HG03354 (cell line): ENCODE measurements at regions not wholly inside any gene's neighbourhood (a gene's known extent, or its start where the extent isn't known, plus 50 kb on each side); places are given as distances from the start of the nearest gene placed in this dataset.

ENCODE experiments used
- ATAC-seq: cut with Tn5 transposase; IDR thresholded peaks from one replicate; pipeline ENCODE4 v1.9.1; 2021; ENCODE audit warnings: mild to moderate bottlenecking; ENCODE audit not compliant: unreplicated experiment, poor library complexity, severe bottlenecking

GRCh38 chr3:59319442-59319841 is 269.6 kb upstream of the CFAP20DC start:
- ATAC-seq: no peak

- no peak for ATAC-seq
Measured at GRCh38 chr3:59318881-59319280, 269.1 kb upstream of the CFAP20DC start.

GRCh38 chr3:59317386-59317785 is 267.6 kb upstream of the CFAP20DC start:
- ATAC-seq: no peak

- no peak for ATAC-seq
Measured at GRCh38 chr3:59316688-59317275, 267.0 kb upstream of the CFAP20DC start.

- peak; percentile 76 for ATAC-seq
Measured at GRCh38 chr3:59313365-59313764, 263.5 kb upstream of the CFAP20DC start.

GRCh38 chr3:59311231-59311630 is 261.4 kb upstream of the CFAP20DC start:
- ATAC-seq: no peak

- no peak for ATAC-seq
Measured at GRCh38 chr3:59310736-59311135, 260.9 kb upstream of the CFAP20DC start.

GRCh38 chr3:59308684-59309083 is 258.9 kb upstream of the CFAP20DC start:
- ATAC-seq: no peak

GRCh38 chr3:59308001-59308400 is 258.2 kb upstream of the CFAP20DC start:
- ATAC-seq: no peak

- ATAC-seq: no peak
Measured at GRCh38 chr3:59306436-59306835, 256.6 kb upstream of the CFAP20DC start.

GRCh38 chr3:59304296-59304695 is 254.5 kb upstream of the CFAP20DC start:
- ATAC-seq: no peak

GRCh38 chr3:59303452-59303851 is 253.6 kb upstream of the CFAP20DC start:
- no peak for ATAC-seq

- no peak for ATAC-seq
Measured at GRCh38 chr3:59302442-59302841, 252.6 kb upstream of the CFAP20DC start.

GRCh38 chr3:59300733-59301132 is 250.9 kb upstream of the CFAP20DC start:
- ATAC-seq: no peak

- no peak for ATAC-seq
Measured at GRCh38 chr3:59299561-59299960, 249.7 kb upstream of the CFAP20DC start.

GRCh38 chr3:59290358-59290757 is 240.5 kb upstream of the CFAP20DC start:
- no peak for ATAC-seq

GRCh38 chr3:59289831-59290230 is 240.0 kb upstream of the CFAP20DC start:
- no peak for ATAC-seq

GRCh38 chr3:59288951-59289350 is 239.1 kb upstream of the CFAP20DC start:
- ATAC-seq: no peak

GRCh38 chr3:59286791-59287531 is 237.1 kb upstream of the CFAP20DC start:
- no peak for ATAC-seq

GRCh38 chr3:59285560-59285959 is 235.7 kb upstream of the CFAP20DC start:
- no peak for ATAC-seq

- ATAC-seq: no peak
Measured at GRCh38 chr3:59284926-59285325, 235.1 kb upstream of the CFAP20DC start.

- no peak for ATAC-seq
Measured at GRCh38 chr3:59280113-59280512, 230.3 kb upstream of the CFAP20DC start.
